Psoas muscle (tissue), 7 donors: ENCODE measurements at regions not wholly inside any gene's neighbourhood (a gene's known extent, or its start where the extent isn't known, plus 50 kb on each side); places are given as distances from the start of the nearest gene placed in this dataset.

Source experiments
- ATAC-seq, 4 donors: fragments of 200-7000 bp; cut with Tn5 transposase; one replicate each; pipeline ENCODE4 v1.9.1; 2020; ENCODE audit warnings: moderate library complexity in 3 of 4, mild to moderate bottlenecking in 2 of 4
- DNase-seq, 2 donors: peaks; one replicate each; pipeline ENCODE4 v3.0.0-alpha.2; 2020
- H3K27ac ChIP-seq: fragments of 200-600 bp; one replicate; pipeline ENCODE4 v1.8.0; 2022
- H3K27me3 ChIP-seq, 3 donors: fragments of 200-600 bp in 1 of 3; one replicate each; pipeline versions ENCODE4 v1.6.1 to v1.8.0; 2013 to 2022; ENCODE audit warnings: low read length in 2 of 3, mild to moderate bottlenecking in 2 of 3, moderate library complexity in 1 of 3; ENCODE audit not compliant: insufficient read depth in 3 of 3
- H3K36me3 ChIP-seq, 2 donors: fragments of 200-600 bp in 1 of 2; one replicate each; pipeline versions ENCODE4 v1.6.1 to v1.8.0; 2013 to 2022; ENCODE audit warnings: low read depth in 1 of 2, mild to moderate bottlenecking in 1 of 2, moderate library complexity in 1 of 2; ENCODE audit not compliant: insufficient read depth in 1 of 2
- H3K4me1 ChIP-seq: fragments of 200-600 bp; one replicate; pipeline ENCODE4 v1.8.0; 2022
- H3K4me3 ChIP-seq: fragments of 200-600 bp; one replicate; pipeline ENCODE4 v1.8.0; 2022; ENCODE audit warnings: mild to moderate bottlenecking
- H3K9me3 ChIP-seq: fragments of 200-600 bp; one replicate; pipeline ENCODE4 v1.8.0; 2022
- CTCF ChIP-seq: fragments of 200-600 bp; IDR thresholded peaks from one replicate; pipeline ENCODE4 v1.8.0; 2022; ENCODE audit warnings: antibody characterized with exemption
- WGBS, 3 donors: extraction: QIAGEN DNeasy Blood & Tissue Kit; methylation state at CpG; one replicate each; pipeline versions ENCODE4 v1.1.6 to v1.1.7; 2013; 5-methylcytosine and 5-hydroxymethylcytosine counted together
- intact Hi-C, 2 donors: fragments of 100-400 bp; cut with DNase I; formaldehyde crosslinking; loops; one replicate each; pipeline versions ENCODE4 v1.11.0 to v1.14.2; 2022
- donor health status: healthy with polysubstance abuse.
- donor health status: DM: no; HTN: no; CAD: no; lungs with moderate emphysema.
- donor health status: Bipolar disorder and iron deficiency.
- donor health status: healthy.
- donor health status: DM: yes; HTN: yes; CAD: no.
- donor health status: DM: no; HTN: no; CAD: no.
- donor health status: DM: yes; HTN: yes; CAD: no.

- whole genome bisulfite sequencing, 3 donors: 91 to 96% (median 96%) methylated on average over 2 of the region's 2 CpGs
- Histone ChIP-seq H3K9me3 (peaks cover 7% of the 10 kb centered on the region), H3K27ac (no peak overlapping the region), H3K4me3 (no peak overlapping the region), H3K27me3 (no peaks in the 10 kb centered on the region), H3K36me3 (no peaks in the 10 kb centered on the region), H3K4me1 (no peaks in the 10 kb centered on the region)
- ATAC-seq: no peak
- no peak for DNase-seq
- TF ChIP-seq CTCF: no peak
- intact Hi-C loops: no loop called here
These were observed 559.4 kb downstream of the PLPP3 start for GRCh38 chr1:56019922-56020321.

GRCh38 chr1:56019472-56019871 is 559.9 kb downstream of the PLPP3 start:
- Histone ChIP-seq H3K27ac (no peak overlapping the region), H3K9me3 (peaks cover 7% of the 10 kb centered on the region), H3K36me3 (no peaks in the 10 kb centered on the region), H3K4me1 (no peaks in the 10 kb centered on the region), H3K4me3 (no peak overlapping the region), H3K27me3 (no peaks in the 10 kb centered on the region)
- TF ChIP-seq CTCF: no peak
- no peak for ATAC-seq
- intact Hi-C loops: no loop called here
- no peak for DNase-seq

GRCh38 chr1:56017336-56017735 is 562.0 kb downstream of the PLPP3 start:
- Histone ChIP-seq H3K4me3 (no peak overlapping the region), H3K36me3 (no peaks in the 10 kb centered on the region), H3K27me3 (no peaks in the 10 kb centered on the region), H3K27ac (no peak overlapping the region), H3K9me3 (peaks cover 7% of the 10 kb centered on the region), H3K4me1 (no peaks in the 10 kb centered on the region)
- TF ChIP-seq CTCF: no peak
- DNase-seq (no peak), ATAC-seq (no peak)
- intact Hi-C loops: no loop called here
- 46 to 66% (median 55%) methylated on average over 2 of the region's 2 CpGs for WGBS, 3 donors

DNA sequence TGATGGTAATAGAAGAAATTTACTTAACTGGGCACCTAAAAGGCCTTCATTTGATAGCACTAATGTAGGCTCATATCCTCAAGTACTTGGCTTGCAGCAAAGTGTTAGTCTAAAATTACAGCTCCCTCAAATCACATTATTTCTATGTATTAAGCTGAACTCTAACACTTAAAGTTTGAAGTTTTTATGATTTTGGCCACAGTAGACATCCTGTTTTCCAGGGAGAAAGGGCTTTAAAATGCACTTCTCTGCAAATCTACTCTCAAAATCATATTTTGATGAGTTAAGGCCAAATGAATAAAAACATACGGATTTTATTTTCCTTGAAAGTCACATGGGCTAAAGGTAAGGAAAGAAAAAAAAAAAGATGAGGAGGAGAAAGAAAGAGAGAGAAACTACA is 575.5 kb downstream of the PLPP3 start:
- H3K4me3 ChIP-seq: no peak overlapping the region
- ATAC-seq (no peak), DNase-seq (no peak)
- no peaks in the 10 kb centered on the region for H3K4me1 ChIP-seq
- 76 to 83% (median 78%) methylated on average over 1 of the region's 1 CpG for WGBS, 3 donors
- no peaks in the 10 kb centered on the region for H3K27me3 ChIP-seq
- H3K36me3 ChIP-seq: no peaks in the 10 kb centered on the region
- H3K27ac ChIP-seq: no peak overlapping the region
- intact Hi-C loops: no loop called here
- peaks cover 2% of the 10 kb centered on the region for H3K9me3 ChIP-seq
- TF ChIP-seq CTCF: no peak

DNA sequence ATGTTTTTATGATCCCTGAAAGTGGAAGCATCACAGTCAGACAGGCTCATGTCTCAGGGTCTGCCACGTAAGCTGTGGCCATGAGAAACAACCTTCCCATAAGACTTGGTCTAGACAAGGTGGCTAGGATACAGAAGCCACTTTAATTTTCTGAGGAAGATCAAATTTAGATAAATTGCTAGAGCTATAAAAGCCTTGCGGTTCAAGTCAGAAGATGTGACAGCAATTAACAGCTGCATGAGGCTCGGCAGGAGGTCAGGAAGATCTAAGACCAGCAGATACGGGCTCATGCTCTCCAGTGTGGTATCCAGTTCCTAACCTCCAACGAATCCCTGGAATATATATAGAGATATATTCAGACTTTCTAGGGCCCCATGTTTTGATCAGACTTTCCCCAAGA is 577.1 kb downstream of the PLPP3 start:
- DNase-seq (no peak), ATAC-seq (no peak)
- intact Hi-C loops: no loop called here
- peaks cover 2% of the 10 kb centered on the region for H3K9me3 ChIP-seq
- no peak overlapping the region for H3K27ac ChIP-seq
- 47 to 57% (median 49%) methylated on average over 5 of the region's 5 CpGs for WGBS, 3 donors
- TF ChIP-seq CTCF: no peak
- no peaks in the 10 kb centered on the region for H3K27me3 ChIP-seq
- no peaks in the 10 kb centered on the region for H3K4me1 ChIP-seq
- no peak overlapping the region for H3K4me3 ChIP-seq
- H3K36me3 ChIP-seq: no peaks in the 10 kb centered on the region
